ENCODE measurements at regions not wholly inside any gene's neighbourhood (a gene's known extent, or its start where the extent isn't known, plus 50 kb on each side); places are given as distances from the start of the nearest gene placed in this dataset.

GRCh38 chr18:78664848-78665247, 314.8 kb upstream of the SALL3 start:
- TF ChIP-seq HDGF (IDR thresholded peaks at IDR 0.05; ENCODE audit: borderline replicate concordance) (no peak), ELF4 (IDR thresholded peaks at IDR 0.05) (no peak), BHLHE40 (IDR thresholded peaks at IDR 0.05; ENCODE audit: borderline replicate concordance) (no peak), SP1 (IDR thresholded peaks at IDR 0.05) (no peak), FOXK2 (IDR thresholded peaks at IDR 0.05) (no peak)
